Prostate gland (tissue), 2 donors: ENCODE measurements at regions not wholly inside any gene's neighbourhood (a gene's known extent, or its start where the extent isn't known, plus 50 kb on each side); places are given as distances from the start of the nearest gene placed in this dataset.

Experiments used
- DNase-seq: peaks from one replicate; pipeline ENCODE4 v3.0.0-alpha.2; 2019; ENCODE audit warnings: low spot score
- H3K27ac ChIP-seq, 2 donors: fragments of 200-600 bp; sonication (generic); 2 replicates each; pipeline ENCODE4 v1.5.1; 2017 to 2019
- H3K27me3 ChIP-seq: fragments of 200-600 bp; sonication (generic); replicated peaks from 2 replicates; pipeline ENCODE4 v1.5.1; 2019; ENCODE audit not compliant: insufficient read depth
- H3K36me3 ChIP-seq, 2 donors: fragments of 200-600 bp; sonication (generic); 1 replicate in 1 of 2; 2 replicates in 1 of 2; pipeline versions ENCODE4 v1.5.1 to v1.8.1; 2017 to 2019
- H3K4me1 ChIP-seq: fragments of 200-600 bp; sonication (generic); replicated peaks from 2 replicates; pipeline ENCODE4 v1.5.1; 2019
- H3K4me3 ChIP-seq, 2 donors: fragments of 200-600 bp; sonication (generic); 2 replicates each; pipeline ENCODE4 v1.5.1; 2017 to 2019
- H3K9me3 ChIP-seq: fragments of 200-600 bp; sonication (generic); 2 replicates; pipeline ENCODE4 v1.5.1; 2017
- CTCF ChIP-seq, 4 experiments: fragments of 200-600 bp in 2 of 4; fragments of 450-650 bp in 2 of 4; sonication (generic) in 2 of 4; IDR thresholded peaks; 1 replicate in 3 of 4; 2 replicates in 1 of 4; pipeline ENCODE4 v1.5.1; 2016 to 2019; ENCODE audit warnings: antibody characterized with exemption in 4 of 4, mild to moderate bottlenecking in 2 of 4, moderate library complexity in 2 of 4
- POLR2A ChIP-seq: fragments of 450-650 bp; IDR thresholded peaks from one replicate; pipeline ENCODE4 v1.6.1; 2016; ENCODE audit warnings: antibody characterized with exemption, mild to moderate bottlenecking
- POLR2AphosphoS5 ChIP-seq: sonication (generic); formaldehyde crosslinking; IDR thresholded peaks from one replicate; pipeline ENCODE4 v1.6.1; 2017; ENCODE audit warnings: antibody characterized with exemption
- WGBS: methylation state at CpG from one replicate; pipeline ENCODE4 v1.1.5; 2018; 5-methylcytosine and 5-hydroxymethylcytosine counted together
- intact Hi-C: fragments of 100-400 bp; cut with DNase I; formaldehyde crosslinking; loops from one replicate; pipeline ENCODE4 v1.14.2; 2022

- intact Hi-C loops: no loop called here
- TF ChIP-seq POLR2A: no peak
- no peak for TF ChIP-seq CTCF (IDR thresholded peaks at IDR 0.05)
- no peak for TF ChIP-seq POLR2AphosphoS5
- 77% methylated on average over 8 of the region's 8 CpGs for WGBS
- DNase-seq: no peak
- Histone ChIP-seq H3K4me1 (no peaks in the 10 kb centered on the region), H3K4me3 (no peak overlapping the region), H3K27ac (no peak overlapping the region), H3K36me3 (no peaks in the 10 kb centered on the region), H3K9me3 (no peaks in the 10 kb centered on the region), H3K27me3 (no peaks in the 10 kb centered on the region)
These were observed 321.5 kb downstream of the NFIB start for GRCh38 chr9:13992138-13993088.

DNA sequence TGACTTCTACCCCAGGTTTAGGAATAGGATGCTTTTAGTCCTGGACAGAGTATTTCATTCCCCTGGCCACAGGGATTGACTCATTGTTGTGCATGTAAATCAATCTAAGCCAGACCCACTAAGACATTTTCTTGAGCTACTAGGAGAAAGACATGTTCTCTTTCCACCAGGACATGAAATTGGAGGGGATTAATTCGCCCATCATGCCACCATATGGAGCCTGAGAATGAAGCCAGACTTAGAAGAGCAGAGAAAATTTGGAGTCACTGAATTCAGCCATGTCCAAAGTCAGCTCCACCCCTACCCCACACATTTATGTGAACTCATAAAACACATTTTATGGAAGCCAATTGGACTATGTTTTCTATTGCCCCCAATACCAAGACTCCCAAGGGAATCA lies 322.5 kb downstream of the NFIB start:
- Histone ChIP-seq H3K4me3 (no peak overlapping the region), H3K36me3 (no peaks in the 10 kb centered on the region), H3K27me3 (no peaks in the 10 kb centered on the region), H3K27ac (no peak overlapping the region), H3K4me1 (no peaks in the 10 kb centered on the region), H3K9me3 (no peaks in the 10 kb centered on the region)
- intact Hi-C loops: no loop called here
- WGBS: 96% methylated on average over 1 of the region's 1 CpG
- DNase-seq: no peak
- TF ChIP-seq CTCF (IDR thresholded peaks at IDR 0.05) (no peak), POLR2AphosphoS5 (no peak), POLR2A (no peak)

DNA sequence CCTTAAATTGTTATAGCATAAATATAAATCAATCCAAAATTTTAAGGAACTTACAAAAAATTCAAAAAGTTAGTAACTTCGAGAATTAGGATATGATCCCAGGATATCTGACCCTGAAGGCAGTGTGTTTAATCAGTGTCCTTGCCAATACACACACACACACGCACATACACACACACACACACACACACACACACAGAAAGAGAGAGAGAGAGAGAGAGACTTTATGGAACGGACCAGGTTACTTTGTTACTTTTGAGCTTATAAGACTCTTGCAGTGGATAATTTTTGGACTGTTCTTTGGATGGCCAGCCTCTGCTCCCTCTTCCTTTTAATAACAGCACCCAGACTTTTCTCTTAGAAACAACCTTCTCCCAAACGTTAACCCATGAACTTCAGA lies 322.9 kb downstream of the NFIB start:
- Histone ChIP-seq H3K27me3 (no peaks in the 10 kb centered on the region), H3K4me3 (no peak overlapping the region), H3K4me1 (no peaks in the 10 kb centered on the region), H3K27ac (no peak overlapping the region), H3K36me3 (no peaks in the 10 kb centered on the region), H3K9me3 (no peaks in the 10 kb centered on the region)
- TF ChIP-seq POLR2AphosphoS5 (no peak), CTCF (IDR thresholded peaks at IDR 0.05) (no peak), POLR2A (no peak)
- DNase-seq: no peak
- intact Hi-C loops: no loop called here
- 63% methylated on average over 4 of the region's 4 CpGs for WGBS

DNA sequence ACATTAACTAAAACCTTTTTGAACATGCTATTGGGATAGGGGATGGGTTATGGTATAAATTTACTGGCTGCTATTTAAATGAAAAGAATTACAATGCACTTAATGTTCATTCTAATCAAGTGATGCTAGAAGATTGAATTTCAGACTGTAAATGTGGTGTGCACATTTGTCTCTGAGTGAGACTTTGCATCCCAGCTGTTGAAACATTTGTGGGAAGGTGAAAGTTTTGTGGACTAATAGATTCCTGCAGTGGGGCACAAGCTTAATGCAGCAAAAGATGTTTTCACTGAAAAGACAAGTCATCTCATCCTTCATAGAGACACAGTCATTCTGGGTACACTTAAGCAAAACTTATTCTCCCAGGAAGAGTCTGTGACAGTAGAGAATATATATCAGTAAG lies 323.6 kb downstream of the NFIB start:
- intact Hi-C loops: no loop called here
- TF ChIP-seq POLR2AphosphoS5 (no peak), CTCF (IDR thresholded peaks at IDR 0.05) (no peak), POLR2A (no peak)

DNA sequence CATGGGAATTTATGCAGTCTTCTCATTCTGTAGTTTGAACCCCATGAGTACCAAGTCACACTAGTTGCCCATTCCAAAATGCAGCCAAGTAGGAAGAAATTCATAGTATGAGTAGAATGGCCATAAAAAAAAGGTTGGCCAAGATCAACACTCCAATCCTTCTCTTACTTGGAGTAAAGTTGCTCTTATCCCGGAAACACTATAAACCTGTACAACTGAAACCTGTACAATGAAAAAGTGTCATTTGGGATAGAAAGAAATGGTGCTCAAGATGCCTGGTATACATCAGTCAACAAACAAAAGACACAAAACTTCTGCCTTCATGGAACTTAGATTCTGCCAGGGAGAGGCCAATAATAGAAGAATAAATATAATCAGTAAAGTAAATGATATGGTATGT lies 325.0 kb downstream of the NFIB start:
- Histone ChIP-seq H3K36me3 (no peaks in the 10 kb centered on the region), H3K9me3 (no peaks in the 10 kb centered on the region), H3K27me3 (no peaks in the 10 kb centered on the region), H3K4me3 (no peak overlapping the region), H3K4me1 (no peaks in the 10 kb centered on the region), H3K27ac (no peak overlapping the region)
- 77% methylated on average over 1 of the region's 1 CpG for WGBS
- TF ChIP-seq POLR2AphosphoS5 (no peak), CTCF (IDR thresholded peaks at IDR 0.05) (no peak), POLR2A (no peak)
- intact Hi-C loops: loop anchor here (10.0 kb wide), 1 partner anchor 64 kb away; no protein-coding TSS in a partner anchor
- DNase-seq: no peak

More for the DNA sequence above, 323.6 kb downstream of the NFIB start:
- no peak for DNase-seq
- Histone ChIP-seq H3K36me3 (no peaks in the 10 kb centered on the region), H3K9me3 (no peaks in the 10 kb centered on the region), H3K27me3 (no peaks in the 10 kb centered on the region), H3K27ac (no peak overlapping the region), H3K4me3 (no peak overlapping the region), H3K4me1 (no peaks in the 10 kb centered on the region)
